GM19468 (cell line): ENCODE measurements at regions not wholly inside any gene's neighbourhood (a gene's known extent, or its start where the extent isn't known, plus 50 kb on each side); places are given as distances from the start of the nearest gene placed in this dataset.
"Not testable (repeated sequence)": the region's sequence is repeated elsewhere in the genome, so short reads cannot be mapped to it uniquely, and the experiment has no call there.

Source experiments
- ATAC-seq: cut with Tn5 transposase; IDR thresholded peaks from one replicate; pipeline ENCODE4 v1.9.1; 2021; ENCODE audit warnings: mild to moderate bottlenecking, moderate library complexity, moderate number of reproducible peaks; ENCODE audit not compliant: unreplicated experiment; ENCODE audit errors: extremely low read depth

- no peak for ATAC-seq
Observed at GRCh38 chr21:35556536-35556935, 503.8 kb downstream of the SETD4 start.

- not testable (repeated sequence) for ATAC-seq
Observed at GRCh38 chr21:35552483-35552882, 503.4 kb upstream of the RUNX1 start.

GRCh38 chr21:35548904-35549615 lies 500.0 kb upstream of the RUNX1 start:
- ATAC-seq: no peak

GRCh38 chr21:35547946-35548774 lies 499.1 kb upstream of the RUNX1 start:
- no peak for ATAC-seq

GRCh38 chr21:35543746-35544145 lies 494.6 kb upstream of the RUNX1 start:
- ATAC-seq: no peak

GRCh38 chr21:35540950-35541638 lies 492.0 kb upstream of the RUNX1 start:
- ATAC-seq: no peak

GRCh38 chr21:35538386-35538785 lies 489.3 kb upstream of the RUNX1 start:
- no peak for ATAC-seq

- ATAC-seq: no peak
Observed at GRCh38 chr21:35537604-35538003, 488.5 kb upstream of the RUNX1 start.

GRCh38 chr21:35533893-35534292 lies 484.8 kb upstream of the RUNX1 start:
- no peak for ATAC-seq

- ATAC-seq: no peak
Observed at GRCh38 chr21:35530766-35531165, 481.7 kb upstream of the RUNX1 start.

- no peak for ATAC-seq
Observed at GRCh38 chr21:35529171-35529863, 480.2 kb upstream of the RUNX1 start.

- ATAC-seq: no peak
Observed at GRCh38 chr21:35528116-35529042, 479.3 kb upstream of the RUNX1 start.

- ATAC-seq: no peak
Observed at GRCh38 chr21:35527358-35527757, 478.3 kb upstream of the RUNX1 start.

- no peak for ATAC-seq
Observed at GRCh38 chr21:35525443-35525842, 476.3 kb upstream of the RUNX1 start.

- ATAC-seq: no peak
Observed at GRCh38 chr21:35521852-35522505, 472.9 kb upstream of the RUNX1 start.

- no peak for ATAC-seq
Observed at GRCh38 chr21:35521293-35521692, 472.2 kb upstream of the RUNX1 start.

- no peak for ATAC-seq
Observed at GRCh38 chr21:35520856-35521255, 471.8 kb upstream of the RUNX1 start.

GRCh38 chr21:35520302-35520701 lies 471.2 kb upstream of the RUNX1 start:
- ATAC-seq: no peak

GRCh38 chr21:35517865-35518264 lies 468.8 kb upstream of the RUNX1 start:
- ATAC-seq: no peak
